ENCODE measurements at regions not wholly inside any gene's neighbourhood (a gene's known extent, or its start where the extent isn't known, plus 50 kb on each side); places are given as distances from the start of the nearest gene placed in this dataset.
"Not testable (repeated sequence)": the region's sequence is repeated elsewhere in the genome, so short reads cannot be mapped to it uniquely, and the experiment has no call there.

DNA sequence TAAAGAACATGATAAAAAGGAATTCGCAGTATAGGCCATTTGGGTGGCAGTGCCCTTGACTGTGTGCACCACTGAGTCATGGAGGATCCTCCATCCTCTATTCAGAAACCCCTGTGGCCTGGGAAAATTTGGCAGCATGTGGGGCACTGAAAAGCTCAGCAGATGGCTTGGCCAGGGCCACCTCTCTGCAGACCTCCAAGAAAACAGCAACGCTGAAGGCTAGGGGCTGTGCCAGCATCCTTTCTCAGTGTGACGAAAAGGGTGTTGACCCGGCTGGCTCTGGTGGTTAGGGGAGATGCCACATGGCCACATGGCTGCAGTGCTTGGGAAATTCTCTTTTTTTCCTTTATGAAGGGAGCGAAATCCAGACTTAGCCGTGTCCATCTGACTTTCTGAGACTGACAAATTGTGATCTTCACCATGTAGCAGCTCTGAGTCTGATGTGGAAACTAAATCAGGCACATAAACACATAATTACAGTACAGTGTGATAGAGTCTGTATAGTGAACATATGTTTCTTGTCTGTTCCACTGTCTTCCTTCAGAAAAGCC, 178.0 kb downstream of the KCTD12 start:
- no peak for DNase-seq

DNA sequence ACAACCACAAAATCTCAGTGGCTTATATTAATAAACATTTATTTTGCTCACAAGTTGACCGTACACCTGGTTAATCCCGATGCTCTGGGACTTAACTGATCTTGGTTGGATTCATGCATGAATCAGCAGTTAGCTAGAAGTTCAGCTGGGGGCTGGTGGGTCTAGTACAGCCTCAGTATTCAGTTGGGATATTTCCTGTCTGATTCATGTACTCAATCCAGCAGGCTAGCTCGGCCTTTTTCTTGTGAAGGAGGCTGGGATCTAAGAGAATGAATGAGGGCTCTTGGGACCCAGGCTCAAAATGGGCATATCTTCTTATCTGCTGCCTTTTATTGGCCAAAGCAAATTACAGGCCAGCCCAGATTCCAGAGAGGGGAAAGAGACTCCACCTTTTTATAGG, 178.8 kb downstream of the KCTD12 start:
- DNase-seq, result no peak

DNA sequence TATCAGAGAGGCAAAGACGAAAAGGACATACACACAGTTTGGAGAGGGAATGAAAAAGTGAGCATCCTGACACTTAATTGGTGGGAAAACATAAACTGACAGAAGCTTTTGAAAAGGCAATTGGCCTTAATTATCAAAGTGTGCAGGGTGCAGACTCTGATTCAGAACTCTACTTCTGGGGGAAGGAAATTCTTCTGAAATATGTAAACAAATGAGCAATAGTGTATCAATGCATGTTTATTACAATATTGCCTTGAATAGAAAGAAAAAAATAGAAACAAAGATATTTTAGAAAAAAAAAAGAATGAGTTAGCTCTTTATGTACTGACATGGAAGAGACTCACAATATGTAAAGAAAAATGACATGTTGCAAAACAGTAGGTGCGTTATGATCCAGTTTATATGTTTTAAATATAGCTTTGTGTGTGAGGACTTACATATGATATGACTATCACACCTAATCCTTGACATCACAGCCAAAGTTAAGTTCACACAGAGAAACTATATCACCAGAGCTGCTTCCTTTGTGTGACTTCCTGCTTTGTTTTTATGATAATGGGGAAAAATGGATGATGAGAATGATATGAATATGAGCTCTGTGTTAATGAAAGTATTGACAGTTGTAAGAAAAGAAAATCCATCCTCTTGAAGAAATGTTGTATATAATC, 182.4 kb downstream of the KCTD12 start:
- DNase-seq, result peak; percentile 40

DNA sequence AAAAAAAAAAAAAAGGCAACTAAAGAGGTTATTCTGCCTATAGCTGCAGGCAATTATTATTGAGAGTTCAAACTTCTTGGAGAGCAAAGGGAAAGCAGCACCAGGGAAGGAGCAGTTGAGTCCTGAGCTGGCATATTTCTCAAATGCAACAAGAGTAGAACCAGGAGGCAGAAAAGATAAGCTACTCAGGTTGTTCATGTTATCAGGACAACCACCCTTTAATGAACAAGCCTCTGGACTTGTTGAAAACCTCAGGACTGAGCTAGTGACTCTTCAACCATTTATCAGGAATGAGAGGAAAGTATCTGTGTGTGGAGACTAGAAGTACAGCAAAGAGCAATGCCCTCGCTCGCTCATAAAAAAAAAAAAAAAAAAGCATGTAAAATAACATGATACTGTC, 183.0 kb downstream of the KCTD12 start:
- DNase-seq, result no peak

DNA sequence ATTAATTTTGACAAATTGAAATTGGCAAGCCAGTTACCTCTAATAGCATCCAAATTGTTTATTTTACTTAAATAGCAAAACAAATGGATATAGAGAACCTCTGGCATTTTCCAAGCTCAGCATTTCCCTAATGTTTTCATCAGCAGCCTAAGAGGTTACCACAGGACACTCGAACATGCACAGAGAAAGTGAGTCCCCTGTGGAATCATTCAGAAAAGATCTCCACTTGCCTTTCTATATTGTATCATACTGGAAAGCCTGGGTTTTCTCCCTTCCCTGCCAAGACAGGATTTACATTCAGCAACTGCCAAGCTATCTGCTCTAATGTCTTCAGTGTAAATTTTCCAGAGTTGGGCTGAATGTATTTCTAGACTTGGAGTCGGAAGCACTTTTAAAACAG, 188.9 kb downstream of the KCTD12 start:
- no peak for DNase-seq

DNA sequence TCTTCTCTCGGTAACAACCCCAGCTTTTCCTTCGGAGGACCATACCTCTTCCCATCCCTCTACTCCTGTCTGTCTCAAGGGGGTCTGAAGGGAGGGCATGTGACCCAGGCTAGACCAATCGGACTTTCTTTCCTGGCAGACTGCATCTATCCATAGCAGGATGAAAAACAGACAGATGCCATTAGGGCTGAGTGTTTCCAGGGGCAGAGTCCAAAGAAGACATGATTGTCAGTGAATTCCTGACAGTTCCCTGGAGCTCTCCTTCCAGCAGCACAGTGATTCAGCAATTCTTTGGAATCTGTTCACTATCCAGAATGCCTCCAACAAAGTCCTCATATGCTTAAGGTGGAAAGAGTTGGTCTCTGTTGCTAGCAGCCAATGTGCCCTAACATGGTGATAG, 189.8 kb downstream of the KCTD12 start:
- DNase-seq, result peak; percentile 10

DNA sequence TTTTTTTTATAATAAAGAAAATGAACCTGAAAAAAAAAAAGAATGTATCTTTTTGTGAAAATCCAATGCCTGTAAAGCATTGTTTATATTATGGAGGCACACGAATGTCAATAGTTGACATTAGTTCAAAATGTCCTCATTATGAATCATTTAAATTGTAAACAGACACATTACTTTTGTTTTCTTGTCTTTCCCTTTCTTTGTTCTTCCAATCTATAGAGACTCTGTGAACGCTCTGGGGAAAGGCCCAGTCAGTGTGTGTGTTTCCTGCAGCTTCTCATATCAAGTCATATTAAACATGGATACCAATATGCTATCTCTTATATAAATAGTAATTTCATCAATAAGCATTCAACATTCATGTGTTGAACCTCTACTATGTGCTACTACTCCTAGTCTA, 193.1 kb downstream of the KCTD12 start:
- DNase-seq, result no peak

DNA sequence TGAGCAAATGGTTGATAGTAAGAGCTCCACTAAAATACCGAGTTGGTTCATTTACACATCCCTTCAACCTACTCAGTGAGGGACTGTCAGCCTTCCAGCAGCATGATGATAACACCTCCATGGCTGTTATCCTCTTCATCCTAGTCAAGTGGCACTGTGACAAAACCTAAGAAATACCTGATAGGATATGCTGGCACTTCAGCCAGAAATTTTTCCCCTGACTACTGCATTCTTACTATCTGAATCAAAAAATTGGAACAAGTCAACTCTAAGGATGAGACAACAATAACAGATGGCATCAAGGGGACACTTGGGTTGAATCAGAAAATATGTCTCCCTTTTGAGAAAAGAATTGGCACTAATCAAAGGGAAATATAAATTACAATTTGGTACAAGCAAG, 193.9 kb downstream of the KCTD12 start:
- DNase-seq, result no peak

DNA sequence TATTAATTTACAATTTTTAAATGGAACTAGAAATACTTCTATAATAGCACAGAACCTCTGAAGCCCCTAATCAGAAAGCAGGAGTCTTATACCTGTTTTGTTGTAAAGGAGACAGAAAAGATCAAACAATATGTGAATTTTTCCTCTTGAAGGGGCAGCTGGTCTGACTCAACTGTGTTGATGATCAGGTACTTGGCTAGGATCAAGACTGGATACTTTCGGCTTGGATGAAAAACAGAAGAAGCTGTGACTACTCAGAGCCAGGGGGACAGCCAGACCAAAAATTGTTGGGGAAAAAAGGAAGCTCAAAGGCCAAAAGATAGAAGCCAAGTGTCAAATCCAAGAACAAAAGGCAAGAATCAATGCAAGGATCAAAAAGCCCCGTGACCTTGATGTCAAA, 195.6 kb downstream of the KCTD12 start:
- DNase-seq, result no peak

DNA sequence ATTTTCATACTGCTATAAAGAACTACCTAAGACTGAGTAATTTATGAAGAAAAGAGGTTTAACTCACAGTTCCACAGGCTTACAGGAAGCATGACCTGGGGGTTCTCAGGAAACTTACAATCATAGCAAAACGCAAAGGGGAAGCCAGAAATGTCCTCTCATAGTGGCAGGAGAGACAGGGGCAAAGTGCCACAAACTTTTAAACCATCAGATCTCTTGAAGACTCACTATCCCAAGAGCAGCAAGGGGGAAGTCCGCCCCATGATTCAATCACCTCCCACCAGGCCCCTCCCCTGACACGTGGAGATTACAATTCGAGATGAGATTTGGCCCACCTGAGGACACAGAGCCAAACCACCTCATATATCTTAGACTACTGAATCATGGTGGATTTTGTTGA, 198.7 kb downstream of the KCTD12 start:
- no peak for DNase-seq

DNA sequence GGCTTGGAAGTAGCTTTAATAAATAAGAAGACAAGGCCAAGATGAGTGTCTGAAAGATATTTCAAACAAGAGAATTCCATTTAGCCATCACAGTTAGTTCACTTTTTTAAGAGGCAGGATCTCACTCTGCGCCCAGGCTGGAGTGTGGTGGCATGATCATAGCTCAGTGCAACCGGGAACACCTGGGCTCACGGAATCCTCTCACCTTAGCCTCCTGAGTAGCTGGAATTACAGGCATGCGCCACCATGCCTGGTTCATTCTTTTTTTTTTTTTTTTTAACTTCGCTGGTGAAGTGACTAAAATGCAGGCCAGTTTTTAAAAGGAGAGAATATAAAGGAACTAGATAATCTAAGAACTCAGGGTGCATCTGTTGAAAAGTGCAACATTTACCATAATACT, 200.3 kb downstream of the KCTD12 start:
- DNase-seq, result no peak

DNA sequence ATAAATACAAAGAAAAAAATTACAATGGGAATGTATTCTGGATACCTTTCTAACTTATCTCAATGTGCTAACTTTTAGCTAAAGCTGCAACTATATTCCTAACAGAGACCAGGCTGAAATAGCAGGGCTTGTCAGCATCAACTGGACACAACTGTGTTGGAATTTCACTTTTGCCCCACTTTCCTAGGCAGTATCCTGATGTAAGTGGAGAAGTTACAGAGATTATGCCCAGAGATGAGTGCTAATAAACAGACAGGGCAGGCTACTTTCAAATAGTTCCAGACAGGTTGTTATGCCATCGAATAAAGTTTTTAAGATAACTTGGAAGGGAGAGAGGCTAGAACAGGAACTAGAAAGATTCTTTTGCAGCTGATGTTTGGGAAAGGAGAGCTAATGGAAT, 201.9 kb downstream of the KCTD12 start:
- DNase-seq, result no peak

DNA sequence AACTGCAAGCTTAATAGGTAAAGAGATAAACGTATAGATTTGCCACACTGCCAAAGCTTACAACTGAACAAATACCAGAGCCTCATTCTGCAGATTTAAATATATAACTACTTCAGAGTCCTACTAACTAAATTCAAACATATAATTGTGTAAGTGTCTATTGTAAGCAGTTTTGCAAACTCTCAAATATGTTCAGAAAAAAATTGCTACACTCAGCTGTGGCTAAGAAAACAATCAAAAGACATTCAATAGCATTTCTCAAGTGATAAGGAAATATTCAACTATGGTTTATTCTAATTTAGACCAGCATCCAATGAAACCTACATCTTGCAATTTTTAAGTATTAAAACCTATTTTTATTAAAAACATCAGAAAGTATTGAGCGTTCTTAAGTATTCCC, 202.4 kb downstream of the KCTD12 start:
- no peak for DNase-seq

DNA sequence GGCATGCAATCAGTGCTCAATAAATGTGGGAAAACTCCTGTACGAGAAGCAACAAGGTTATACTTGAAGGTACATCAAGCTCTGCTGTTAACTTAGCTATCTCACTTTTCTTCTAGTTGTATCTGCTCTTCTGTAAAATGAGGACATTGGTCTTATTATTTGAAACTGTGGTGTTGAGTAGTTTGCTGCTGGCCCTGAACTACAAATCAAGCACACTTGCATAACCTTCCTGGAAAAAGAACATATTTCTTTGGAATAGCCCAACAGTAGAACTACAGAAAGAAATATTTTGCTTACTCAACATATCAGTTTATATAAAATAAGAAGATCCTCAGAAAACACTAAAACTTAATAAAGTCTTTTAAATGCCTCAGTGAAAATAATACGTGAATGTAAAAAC, 203.0 kb downstream of the KCTD12 start:
- no peak for DNase-seq

DNA sequence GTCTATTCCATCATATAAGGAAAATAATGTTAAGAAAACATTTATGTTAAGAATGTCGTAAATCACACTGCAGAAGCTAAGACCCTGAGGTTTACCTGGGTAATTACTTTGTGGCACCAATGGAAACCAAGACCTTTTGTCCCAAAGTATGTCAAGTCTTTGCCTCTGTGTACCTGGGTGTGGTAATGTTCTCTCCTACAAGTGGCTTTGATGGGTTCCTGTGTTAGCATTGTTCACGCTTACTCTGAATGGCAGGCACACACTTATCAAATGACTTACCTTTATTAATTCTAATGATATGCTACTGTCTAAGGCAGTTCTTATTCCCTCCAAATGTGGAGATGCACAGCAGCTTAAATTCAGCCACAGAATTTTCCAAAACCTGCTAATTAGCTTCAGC, 206.1 kb downstream of the KCTD12 start:
- DNase-seq, result no peak

DNA sequence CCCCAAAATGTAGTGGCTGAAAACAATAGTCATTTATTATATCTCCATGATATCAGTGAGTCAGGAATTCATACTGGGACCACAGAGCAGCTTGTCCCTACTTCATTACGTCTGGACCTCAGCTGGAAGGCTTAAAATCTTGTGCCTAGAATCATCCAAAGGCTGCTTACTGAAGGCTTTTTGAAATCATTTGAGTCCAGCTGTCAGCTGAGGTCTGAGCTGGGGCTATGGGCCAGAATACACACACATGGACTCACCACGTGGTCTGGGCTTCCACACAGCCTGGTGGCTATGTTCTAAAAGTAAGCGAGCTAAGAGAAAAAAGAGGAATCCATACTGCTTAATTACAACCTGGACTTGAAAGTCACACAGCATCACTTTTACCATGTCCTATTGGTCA, 209.2 kb downstream of the KCTD12 start:
- DNase-seq, result no peak

DNA sequence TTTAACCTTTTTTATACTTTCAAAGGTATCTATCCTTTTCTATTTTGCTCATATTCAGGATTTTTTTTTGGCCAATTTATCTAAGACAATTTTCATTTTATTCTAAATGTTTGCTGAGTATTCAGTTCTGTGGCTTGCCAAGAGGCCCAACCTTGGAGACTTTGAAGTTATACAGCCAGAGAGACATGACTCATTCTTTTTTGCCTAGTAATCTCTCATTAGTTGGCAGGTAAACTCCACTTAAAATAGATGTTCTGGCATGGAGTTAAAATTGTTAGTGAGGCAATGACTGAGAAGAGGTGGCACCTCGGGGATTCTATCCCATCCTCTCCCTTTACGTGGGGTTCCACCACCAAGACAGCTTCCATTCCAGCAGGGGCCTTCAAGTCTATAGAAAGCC, 213.8 kb downstream of the KCTD12 start:
- DNase-seq, result no peak

DNA sequence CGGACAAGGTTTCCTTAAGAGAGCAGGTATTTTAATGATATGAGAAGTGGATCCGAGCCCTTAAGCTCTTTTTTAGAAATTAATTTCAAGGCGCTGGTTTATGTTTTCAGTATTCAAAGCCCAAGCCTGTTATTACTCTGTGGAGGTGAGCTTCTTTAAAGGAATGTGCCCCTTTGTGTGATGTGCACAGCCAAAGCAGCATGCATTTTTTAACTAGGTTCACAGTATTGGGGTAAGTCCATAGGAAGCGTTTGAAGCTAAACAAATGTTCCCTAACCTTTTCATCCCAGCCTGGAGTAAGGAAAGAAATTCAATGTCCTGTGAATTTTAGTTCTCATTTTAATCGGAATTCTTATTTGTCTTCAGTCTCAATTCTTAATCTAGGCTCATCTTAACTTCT, 217.5 kb downstream of the KCTD12 start:
- DNase-seq, result no peak

DNA sequence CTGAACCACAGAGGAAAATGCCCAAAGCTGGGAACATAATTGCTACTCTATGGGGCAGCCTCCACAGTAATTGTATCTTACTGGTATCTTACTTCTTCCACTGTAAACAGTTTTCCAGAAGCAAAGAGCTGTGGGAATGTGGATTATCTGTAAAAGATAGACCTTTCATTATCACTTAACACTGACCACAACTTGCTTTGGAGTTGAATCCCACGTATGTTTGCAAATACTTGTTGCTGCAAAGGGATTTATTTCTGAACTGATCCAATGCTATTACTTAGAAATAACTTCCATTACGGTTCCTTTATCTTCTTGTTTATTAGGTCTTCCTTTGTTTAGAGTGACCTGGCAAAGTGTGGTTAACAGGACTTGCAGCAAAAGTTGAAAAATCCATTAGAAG, 218.1 kb downstream of the KCTD12 start:
- no peak for DNase-seq

DNA sequence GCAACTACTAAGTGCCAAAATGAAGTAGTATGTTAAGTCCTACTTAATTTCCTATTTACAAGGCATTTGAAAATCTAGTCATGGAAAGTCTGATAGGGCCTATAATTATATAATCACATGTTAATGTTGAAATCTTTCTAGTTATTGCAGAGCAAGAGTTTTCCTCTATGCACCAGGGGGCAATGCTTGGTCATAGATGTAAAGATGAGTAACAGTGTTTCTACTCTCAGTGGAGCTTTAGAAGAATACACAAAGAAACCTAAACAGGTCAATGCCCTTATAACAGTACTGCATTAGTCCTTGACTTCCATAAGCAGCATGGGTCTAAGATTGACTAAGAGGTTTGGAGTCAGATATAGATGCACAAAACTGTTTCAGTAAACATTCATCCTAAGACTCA, 218.7 kb downstream of the KCTD12 start:
- peak; percentile 56 for DNase-seq

DNA sequence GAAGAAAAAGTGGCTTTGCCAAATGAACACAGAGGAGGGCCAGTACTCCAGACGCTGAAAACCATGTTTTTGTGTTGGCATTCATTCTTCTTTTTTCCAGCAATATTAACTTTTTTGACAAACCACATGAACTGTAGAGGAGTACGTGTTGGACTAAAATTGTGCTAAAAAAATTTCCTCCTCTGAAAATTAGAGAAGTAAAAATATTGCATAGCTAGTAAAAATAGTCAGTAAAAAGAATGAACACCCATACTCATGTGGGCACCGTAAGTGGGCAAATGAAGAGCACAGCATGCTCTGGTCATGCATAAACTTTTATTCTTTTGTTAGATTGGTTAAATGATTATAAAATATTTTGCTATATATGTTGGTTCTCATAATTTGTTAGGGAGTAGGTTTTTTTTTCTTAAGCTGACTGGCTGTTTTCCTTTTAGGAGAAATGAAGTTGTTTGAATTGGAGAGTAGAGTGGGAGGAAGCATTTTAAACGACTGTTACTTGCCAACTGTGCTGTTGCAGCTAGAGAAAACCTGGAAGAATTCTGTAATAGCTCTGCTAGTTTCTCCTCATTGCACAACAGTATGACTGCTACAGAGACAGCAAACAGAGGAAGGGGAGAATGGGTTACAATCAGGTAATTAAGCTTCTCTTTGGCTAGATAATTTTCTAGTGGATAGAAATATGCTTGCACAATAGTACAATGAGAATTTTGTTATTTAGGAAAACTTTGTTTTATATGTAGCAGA, 222.4 kb downstream of the KCTD12 start:
- DNase-seq, result peak; percentile 39

DNA sequence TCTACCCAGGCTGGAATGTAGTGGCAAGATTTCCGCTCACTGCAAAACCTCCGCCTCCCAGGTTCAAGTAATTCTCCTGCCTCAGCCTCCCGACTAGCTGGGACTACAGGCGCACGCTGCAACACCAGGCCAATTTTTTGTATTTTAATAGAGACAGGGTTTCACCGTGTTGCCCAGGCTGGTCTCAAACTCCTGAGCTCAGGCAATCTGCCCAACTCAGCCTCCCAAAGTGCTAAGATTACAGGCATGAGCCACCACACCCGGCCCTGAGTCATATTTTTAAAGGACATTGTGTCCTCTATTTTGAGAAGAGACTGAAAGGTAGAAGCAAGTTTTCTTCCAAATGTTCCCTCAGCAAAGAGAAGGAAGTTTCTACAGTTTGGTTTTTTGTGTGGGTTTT, 227.1 kb downstream of the KCTD12 start:
- not testable (repeated sequence) for DNase-seq

DNA sequence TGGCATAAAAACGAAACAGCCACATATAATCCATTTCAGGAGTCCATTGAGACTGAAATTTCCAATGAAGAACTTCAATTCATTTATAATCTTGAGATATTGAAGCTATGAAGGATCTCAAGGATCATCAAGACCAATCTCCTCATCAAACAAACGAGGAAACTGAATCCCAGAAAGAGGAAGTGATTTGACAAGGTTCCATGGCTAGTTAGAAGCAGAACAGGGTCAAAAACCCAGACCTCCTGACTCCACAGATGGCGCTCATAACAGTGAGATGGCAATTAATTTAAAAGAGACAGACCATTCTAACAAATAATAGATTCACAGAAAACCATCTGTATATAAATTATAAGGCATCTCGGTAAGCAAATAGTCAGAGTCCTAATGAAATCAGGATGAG, 229.7 kb downstream of the KCTD12 start:
- DNase-seq, result no peak

DNA sequence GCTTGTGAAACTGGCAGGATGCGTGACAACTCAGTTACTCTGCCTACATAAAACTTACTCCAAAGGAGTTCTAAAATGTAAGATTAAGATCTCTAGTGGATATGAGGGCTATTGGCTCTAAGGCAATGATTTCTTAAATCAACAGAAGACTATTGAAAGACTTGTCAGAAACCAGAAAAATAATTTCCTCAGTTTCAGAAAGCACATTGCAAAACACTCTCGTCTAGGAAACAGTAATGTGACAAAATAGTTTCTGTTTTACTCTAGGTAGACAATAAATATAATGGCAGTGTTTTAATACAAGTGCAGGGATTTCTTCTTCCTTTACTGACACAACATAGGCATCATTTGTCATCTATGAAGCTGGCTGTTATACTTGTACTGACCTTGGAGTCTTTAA, 230.1 kb downstream of the KCTD12 start:
- DNase-seq, result no peak

DNA sequence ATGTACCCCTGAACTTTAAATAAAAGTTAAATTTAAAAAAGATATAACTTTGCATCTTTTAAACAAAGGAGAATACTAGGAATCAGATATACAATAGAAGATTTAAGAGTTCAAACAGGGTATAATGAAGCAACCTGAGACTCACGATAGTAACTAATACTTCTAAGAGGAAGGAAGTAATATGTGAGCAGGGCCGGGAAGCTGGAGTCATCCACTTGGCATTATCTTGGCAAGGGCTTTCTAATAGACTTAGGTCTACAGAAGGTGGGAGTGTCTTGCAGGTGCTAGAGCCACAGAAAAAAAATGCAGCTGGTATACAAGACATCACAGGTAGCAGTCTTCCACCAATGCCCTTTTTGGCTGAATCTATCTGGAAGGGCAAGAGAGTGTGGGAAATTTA, 231.9 kb downstream of the KCTD12 start:
- no peak for DNase-seq

All from NCI-H146 (cell line).